ENCODE measurements at regions not wholly inside any gene's neighbourhood (a gene's known extent, or its start where the extent isn't known, plus 50 kb on each side); places are given as distances from the start of the nearest gene placed in this dataset.

DNA sequence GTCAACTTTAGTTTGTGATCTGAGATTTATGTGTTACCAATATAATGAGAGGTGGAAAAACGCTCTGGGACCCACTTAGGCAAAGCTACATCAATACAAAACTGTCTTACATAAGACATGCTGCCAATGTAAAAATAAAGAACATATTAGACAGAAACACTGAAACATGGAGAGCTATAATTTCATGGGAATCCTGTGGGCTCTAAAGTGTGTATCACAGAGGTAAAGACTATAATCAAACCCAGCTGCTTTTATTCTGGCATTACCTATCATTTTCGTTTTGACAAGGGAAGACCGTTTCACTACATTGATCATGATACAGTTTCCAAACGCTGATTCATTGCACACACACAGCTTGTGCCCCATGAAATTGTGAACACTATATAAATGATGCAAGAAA, 400.5 kb upstream of the TUSC1 start:
- no peak overlapping the region for H3K27ac ChIP-seq
- in situ Hi-C loops (cut with HindIII; ENCODE audit: low pct_ligation_motif_present, low sequenced_read_pairs): no loop called here

GRCh38 chr9:26077860-26078259, 399.6 kb upstream of the TUSC1 start:
- no peak for DNase-seq
- in situ Hi-C loops (cut with HindIII; ENCODE audit: low pct_ligation_motif_present, low sequenced_read_pairs): no loop called here

More for the DNA sequence above, 400.5 kb upstream of the TUSC1 start:
- no peak for TF ChIP-seq CTCF (IDR thresholded peaks at IDR 0.05; ENCODE audit: low read depth, low read length, missing control alignments)
- Histone ChIP-seq H3K4me3 (ENCODE audit: low read depth, low read length) (no peak overlapping the region), H3K27me3 (replicated peaks) (no peaks in the 10 kb centered on the region), H3K36me3 (replicated peaks) (no peaks in the 10 kb centered on the region)
- no peak for DNase-seq

GRCh38 chr9:26067608-26068007, 389.4 kb upstream of the TUSC1 start:
- no peaks in the 10 kb centered on the region for H3K27me3 ChIP-seq (replicated peaks)
- H3K4me3 ChIP-seq (ENCODE audit: low read depth, low read length): no peak overlapping the region
- no peak for TF ChIP-seq CTCF (IDR thresholded peaks at IDR 0.05; ENCODE audit: low read depth, low read length, missing control alignments)
- no peak for DNase-seq
- in situ Hi-C loops (cut with HindIII; ENCODE audit: low pct_ligation_motif_present, low sequenced_read_pairs): no loop called here
- H3K36me3 ChIP-seq (replicated peaks): no peaks in the 10 kb centered on the region
- no peak overlapping the region for H3K27ac ChIP-seq

More at GRCh38 chr9:26077860-26078259, 399.6 kb upstream of the TUSC1 start:
- no peak for TF ChIP-seq CTCF (IDR thresholded peaks at IDR 0.05; ENCODE audit: low read depth, low read length, missing control alignments)
- no peak overlapping the region for H3K27ac ChIP-seq
- no peaks in the 10 kb centered on the region for H3K36me3 ChIP-seq (replicated peaks)
- H3K27me3 ChIP-seq (replicated peaks): no peaks in the 10 kb centered on the region
- no peak overlapping the region for H3K4me3 ChIP-seq (ENCODE audit: low read depth, low read length)

- no peak overlapping the region for H3K4me3 ChIP-seq (ENCODE audit: low read depth, low read length)
- H3K27me3 ChIP-seq (replicated peaks): no peaks in the 10 kb centered on the region
- H3K36me3 ChIP-seq (replicated peaks): no peaks in the 10 kb centered on the region
- in situ Hi-C loops (cut with HindIII; ENCODE audit: low pct_ligation_motif_present, low sequenced_read_pairs): no loop called here
- no peak for DNase-seq
- no peak for TF ChIP-seq CTCF (IDR thresholded peaks at IDR 0.05; ENCODE audit: low read depth, low read length, missing control alignments)
- H3K27ac ChIP-seq: no peak overlapping the region
Observed at GRCh38 chr9:26066237-26066636, 388.0 kb upstream of the TUSC1 start.

DNA sequence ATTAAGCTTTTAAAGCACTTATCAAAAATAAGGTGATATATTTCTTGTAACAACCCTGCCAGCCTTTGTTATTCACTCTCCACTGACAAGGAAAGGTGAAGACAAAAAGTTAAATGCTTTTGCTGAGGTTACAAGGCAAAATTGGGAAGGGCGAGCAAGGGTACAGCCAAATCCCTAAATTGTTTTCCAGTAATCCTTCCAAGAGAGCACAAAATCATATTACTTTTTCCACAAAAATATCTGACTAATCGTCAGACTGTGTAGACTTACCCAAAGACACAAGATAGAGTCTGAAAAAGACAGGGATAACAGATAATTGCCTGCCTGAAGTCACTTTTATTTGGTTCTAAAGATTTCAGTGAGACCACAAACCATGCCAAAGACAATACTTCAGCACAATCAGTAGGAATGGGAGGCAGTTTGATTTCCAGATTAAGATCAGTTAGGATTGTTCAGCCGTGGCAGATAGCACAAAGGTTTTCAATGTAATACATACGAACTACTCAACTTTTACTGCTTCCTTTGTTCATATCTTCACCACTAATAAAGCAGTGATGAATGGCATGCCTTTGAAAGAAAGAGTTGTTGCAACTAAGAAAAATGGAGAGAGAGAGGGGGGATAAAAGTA, 383.8 kb upstream of the TUSC1 start:
- Histone ChIP-seq H3K36me3 (replicated peaks) (no peaks in the 10 kb centered on the region), H3K27ac (no peak overlapping the region), H3K4me3 (ENCODE audit: low read depth, low read length) (no peak overlapping the region), H3K27me3 (replicated peaks) (no peaks in the 10 kb centered on the region)
- in situ Hi-C loops (cut with HindIII; ENCODE audit: low pct_ligation_motif_present, low sequenced_read_pairs): no loop called here
- DNase-seq: no peak
- no peak for TF ChIP-seq CTCF (IDR thresholded peaks at IDR 0.05; ENCODE audit: low read depth, low read length, missing control alignments)

All from brain microvascular endothelial cell (primary cell).